Ectodermal cell (in vitro differentiated cells): ENCODE measurements at regions not wholly inside any gene's neighbourhood (a gene's known extent, or its start where the extent isn't known, plus 50 kb on each side); places are given as distances from the start of the nearest gene placed in this dataset.
"Not testable (repeated sequence)": the region's sequence is repeated elsewhere in the genome, so short reads cannot be mapped to it uniquely, and the experiment has no call there.

ENCODE experiments used
- H3K27ac ChIP-seq: 2 replicates; pipeline ENCODE4 v1.7.0; 2013; ENCODE audit warnings: mild to moderate bottlenecking, low read depth, low read length; ENCODE audit not compliant: insufficient read depth, poor library complexity, severe bottlenecking
- H3K27me3 ChIP-seq: 2 replicates; pipeline ENCODE4 v1.7.0; 2013; ENCODE audit warnings: mild to moderate bottlenecking, low read length; ENCODE audit not compliant: insufficient read depth, control insufficient read depth, poor library complexity, severe bottlenecking
- H3K36me3 ChIP-seq: one replicate; pipeline ENCODE4 v1.7.0; 2013; ENCODE audit warnings: low read length; ENCODE audit not compliant: control insufficient read depth, insufficient read depth
- H3K4me1 ChIP-seq: one replicate; pipeline ENCODE4 v1.7.0; 2013; ENCODE audit warnings: low read length; ENCODE audit not compliant: control insufficient read depth, insufficient read depth
- H3K4me3 ChIP-seq: 2 replicates; pipeline ENCODE4 v1.7.0; 2013; ENCODE audit warnings: low read depth, low read length, control low read depth; ENCODE audit not compliant: insufficient read depth
- H3K9me3 ChIP-seq: 2 replicates; pipeline ENCODE4 v1.7.0; 2013; ENCODE audit warnings: mild to moderate bottlenecking, low read length, moderate library complexity; ENCODE audit not compliant: control insufficient read depth
- WGBS, 2 experiments: methylation state at CpG; one replicate each; pipeline ENCODE4 v1.1.7; 2013; ENCODE audit warnings: missing lambda C conversion rate in 2 of 2; 5-methylcytosine and 5-hydroxymethylcytosine counted together

- H3K4me3 ChIP-seq, H3K27me3 ChIP-seq, H3K36me3 ChIP-seq, H3K9me3 ChIP-seq, H3K27ac ChIP-seq, H3K4me1 ChIP-seq: not testable (repeated sequence)
- 91 to 95% methylated on average over 6 of the region's 6 CpGs for WGBS, 2 experiments
Measured at GRCh38 chr12:24619954-24620353, 328.9 kb downstream of the BCAT1 start.

- no peak overlapping the region for H3K27ac ChIP-seq
- no peaks in the 10 kb centered on the region for H3K27me3 ChIP-seq
- no peaks in the 10 kb centered on the region for H3K9me3 ChIP-seq
- no peaks in the 10 kb centered on the region for H3K4me1 ChIP-seq
- 15 to 23% methylated on average over 5 of the region's 5 CpGs for WGBS, 2 experiments
- no peak overlapping the region for H3K4me3 ChIP-seq
- no peaks in the 10 kb centered on the region for H3K36me3 ChIP-seq
Measured at GRCh38 chr12:24617471-24617870, 331.4 kb downstream of the BCAT1 start.

DNA sequence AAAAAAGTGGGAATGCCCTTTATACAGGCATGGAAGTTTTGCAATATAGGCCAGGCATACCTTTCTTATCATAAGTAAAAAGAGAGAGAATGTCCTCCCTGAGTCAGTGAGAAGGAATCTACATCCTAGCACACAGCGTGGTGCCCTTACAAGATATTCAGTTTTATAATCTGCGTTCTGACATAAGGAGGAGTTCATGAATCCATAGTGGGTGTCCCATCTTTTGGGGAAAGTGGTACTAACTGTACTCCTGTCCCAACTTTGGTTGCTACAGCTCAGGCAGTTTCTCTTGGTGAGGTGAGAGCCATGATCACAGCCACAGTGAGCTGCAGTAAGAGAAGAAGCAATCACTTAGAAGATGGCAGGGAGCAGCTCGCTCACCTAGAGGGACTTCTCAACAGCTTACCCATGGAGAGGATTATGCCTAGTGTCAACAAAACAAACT, 332.9 kb downstream of the BCAT1 start:
- H3K36me3 ChIP-seq: no peaks in the 10 kb centered on the region
- no peaks in the 10 kb centered on the region for H3K4me1 ChIP-seq
- H3K9me3 ChIP-seq: no peaks in the 10 kb centered on the region
- H3K4me3 ChIP-seq: no peak overlapping the region
- H3K27me3 ChIP-seq: no peaks in the 10 kb centered on the region
- WGBS, 2 experiments: 96 to 98% methylated on average over 3 of the region's 3 CpGs
- no peak overlapping the region for H3K27ac ChIP-seq

- WGBS, 2 experiments: 86 to 90% methylated on average over 3 of the region's 3 CpGs
- no peaks in the 10 kb centered on the region for H3K9me3 ChIP-seq
- H3K4me3 ChIP-seq: no peak overlapping the region
- no peaks in the 10 kb centered on the region for H3K4me1 ChIP-seq
- H3K36me3 ChIP-seq: no peaks in the 10 kb centered on the region
- H3K27me3 ChIP-seq: no peaks in the 10 kb centered on the region
- no peak overlapping the region for H3K27ac ChIP-seq
Measured at GRCh38 chr12:24608637-24609285, 340.1 kb downstream of the BCAT1 start.

DNA sequence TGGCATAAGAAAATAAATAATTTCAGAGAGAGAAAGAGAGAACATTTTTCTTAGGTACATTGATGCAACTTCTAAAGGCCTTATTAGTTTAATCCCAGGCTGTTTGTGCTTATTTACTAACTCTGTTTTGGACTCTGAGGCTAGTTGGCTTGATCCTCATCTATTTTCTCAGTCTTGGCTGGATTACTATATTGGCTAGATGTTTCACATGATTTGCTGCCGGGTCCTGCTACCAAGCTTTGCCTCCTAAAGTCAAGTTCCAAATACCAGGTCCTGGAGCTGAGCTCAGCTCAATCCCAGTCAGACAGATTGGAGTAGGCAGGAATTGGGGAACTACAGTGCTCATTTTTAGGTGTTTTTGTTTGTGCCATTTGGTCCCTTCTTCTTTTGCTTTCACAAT, 340.8 kb downstream of the BCAT1 start:
- WGBS, 2 experiments: 39 to 46% methylated on average over 1 of the region's 1 CpG
- Histone ChIP-seq H3K27me3 (no peaks in the 10 kb centered on the region), H3K4me1 (no peaks in the 10 kb centered on the region), H3K4me3 (no peak overlapping the region), H3K36me3 (no peaks in the 10 kb centered on the region), H3K9me3 (no peaks in the 10 kb centered on the region), H3K27ac (no peak overlapping the region)

GRCh38 chr12:24605916-24606315, 343.0 kb downstream of the BCAT1 start:
- Histone ChIP-seq H3K27me3 (no peaks in the 10 kb centered on the region), H3K27ac (no peak overlapping the region), H3K4me1 (no peaks in the 10 kb centered on the region), H3K36me3 (no peaks in the 10 kb centered on the region), H3K9me3 (no peaks in the 10 kb centered on the region), H3K4me3 (no peak overlapping the region)
- 93 to 96% methylated on average over 4 of the region's 4 CpGs for WGBS, 2 experiments

- no peaks in the 10 kb centered on the region for H3K4me1 ChIP-seq
- H3K9me3 ChIP-seq: no peaks in the 10 kb centered on the region
- H3K4me3 ChIP-seq: no peak overlapping the region
- H3K27me3 ChIP-seq: no peaks in the 10 kb centered on the region
- WGBS, 2 experiments: 48 to 50% methylated on average over 3 of the region's 3 CpGs
- no peaks in the 10 kb centered on the region for H3K36me3 ChIP-seq
- no peak overlapping the region for H3K27ac ChIP-seq
Measured at GRCh38 chr12:24605466-24605865, 343.4 kb downstream of the BCAT1 start.

DNA sequence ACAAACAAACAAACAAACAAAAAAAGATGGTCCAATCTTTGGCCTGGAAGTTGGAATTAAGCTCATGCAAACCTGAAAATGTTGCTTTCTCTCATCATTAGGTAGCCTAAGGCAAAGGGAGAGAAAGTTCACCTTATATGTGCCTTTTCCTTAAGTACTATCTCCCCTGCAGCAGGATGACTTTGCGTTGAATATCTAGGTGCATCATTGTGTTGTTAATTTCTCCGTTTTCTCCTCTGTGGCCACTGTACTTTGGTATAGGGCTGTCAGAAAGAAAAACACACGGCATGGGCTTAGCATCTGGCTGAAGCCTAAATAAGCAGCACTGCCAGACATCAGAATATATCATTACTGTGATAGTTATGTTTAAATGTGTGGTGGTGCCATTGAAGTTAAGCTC, 345.5 kb downstream of the BCAT1 start:
- no peaks in the 10 kb centered on the region for H3K36me3 ChIP-seq
- 47 to 58% methylated on average over 3 of the region's 3 CpGs for WGBS, 2 experiments
- H3K4me1 ChIP-seq: no peaks in the 10 kb centered on the region

DNA sequence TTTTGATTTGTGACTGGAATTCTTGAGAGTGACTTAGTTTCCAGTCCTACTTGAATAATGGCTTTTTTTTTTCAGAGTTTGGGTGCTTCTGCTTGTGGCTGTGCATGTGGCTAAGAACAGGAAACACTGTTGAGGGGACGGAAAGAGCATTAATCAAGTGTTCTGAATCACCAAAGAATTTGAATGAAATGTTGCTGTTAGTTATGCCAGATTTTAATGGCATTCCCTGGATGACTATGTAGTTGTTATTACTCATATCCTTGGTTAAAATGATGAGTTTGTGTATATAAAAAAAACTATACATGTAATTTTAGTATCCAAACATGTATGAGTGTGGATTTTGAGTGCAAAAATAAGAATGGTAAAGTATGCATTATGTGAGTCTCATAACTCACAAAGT, 347.9 kb downstream of the BCAT1 start:
- no peaks in the 10 kb centered on the region for H3K27me3 ChIP-seq
- H3K9me3 ChIP-seq: no peaks in the 10 kb centered on the region
- 90 to 94% methylated on average over 1 of the region's 1 CpG for WGBS, 2 experiments
- no peak overlapping the region for H3K4me3 ChIP-seq
- no peaks in the 10 kb centered on the region for H3K4me1 ChIP-seq
- H3K36me3 ChIP-seq: no peaks in the 10 kb centered on the region
- no peak overlapping the region for H3K27ac ChIP-seq

More for the DNA sequence above, 345.5 kb downstream of the BCAT1 start:
- H3K27ac ChIP-seq: no peak overlapping the region
- H3K4me3 ChIP-seq: no peak overlapping the region
- H3K9me3 ChIP-seq: no peaks in the 10 kb centered on the region
- no peaks in the 10 kb centered on the region for H3K27me3 ChIP-seq

DNA sequence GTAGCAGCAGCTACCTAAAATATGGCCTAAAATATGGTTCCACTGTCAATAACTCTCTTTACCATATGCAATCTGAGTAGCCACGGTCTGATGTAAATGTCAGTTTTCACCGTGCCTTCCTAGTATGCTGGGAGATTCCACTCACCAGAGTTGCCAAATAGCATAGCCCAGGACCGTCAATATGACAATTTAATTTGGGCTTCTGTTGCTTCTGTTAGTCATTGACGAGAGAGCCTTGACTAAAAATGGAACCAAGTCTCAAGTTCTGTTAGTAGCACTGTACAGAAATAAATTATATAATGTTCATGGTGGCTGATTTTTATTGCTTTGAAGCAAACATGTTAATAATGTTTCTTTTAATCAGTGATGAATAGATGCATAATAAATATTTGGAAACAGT, 348.4 kb downstream of the BCAT1 start:
- no peaks in the 10 kb centered on the region for H3K36me3 ChIP-seq
- no peaks in the 10 kb centered on the region for H3K9me3 ChIP-seq
- no peaks in the 10 kb centered on the region for H3K27me3 ChIP-seq
- 92 to 95% methylated on average over 4 of the region's 4 CpGs for WGBS, 2 experiments
- H3K4me3 ChIP-seq: no peak overlapping the region
- no peaks in the 10 kb centered on the region for H3K4me1 ChIP-seq
- H3K27ac ChIP-seq: no peak overlapping the region

DNA sequence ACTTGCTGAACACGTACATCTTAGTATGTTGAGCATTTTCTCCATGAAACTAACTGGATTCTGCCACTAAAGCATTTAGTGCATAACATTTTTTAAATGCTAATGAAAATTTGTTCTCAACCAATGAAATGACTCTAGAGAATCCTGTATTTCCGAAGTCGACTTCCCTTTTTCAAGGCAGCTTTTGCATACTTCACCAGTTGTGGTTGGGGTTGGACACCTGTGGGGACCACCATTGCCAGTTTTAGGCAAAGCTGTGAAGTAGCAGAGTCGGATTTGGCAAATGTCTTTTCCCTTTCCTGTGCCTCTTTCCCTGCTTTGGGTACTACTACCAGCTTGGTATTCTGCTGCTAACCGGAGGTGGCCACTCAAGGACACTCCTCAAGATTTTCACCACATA, 349.2 kb downstream of the BCAT1 start:
- Histone ChIP-seq H3K4me3 (no peak overlapping the region), H3K4me1 (no peaks in the 10 kb centered on the region), H3K27me3 (no peaks in the 10 kb centered on the region), H3K27ac (no peak overlapping the region), H3K9me3 (no peaks in the 10 kb centered on the region), H3K36me3 (no peaks in the 10 kb centered on the region)
- 93 to 95% methylated on average over 5 of the region's 5 CpGs for WGBS, 2 experiments
